HepG2 (cell line): ENCODE measurements at regions not wholly inside any gene's neighbourhood (a gene's known extent, or its start where the extent isn't known, plus 50 kb on each side); places are given as distances from the start of the nearest gene placed in this dataset.

ENCODE experiments used
- ATAC-seq: fragments of 200-7000 bp; cut with Tn5 transposase; 3 replicates; pipeline ENCODE4 v1.9.1; 2020; ENCODE audit warnings: mild to moderate bottlenecking, moderate library complexity
- BruUV-seq: library from RNA; stranded (reverse); fragments of 400-500 nt; replicated peaks from 2 replicates; lab custom pipeline; 2021; lab: Mats Ljungman, UMichigan
- CTCF ChIA-PET: fragments of 300-600 bp; formaldehyde crosslinking; extraction: SDS; loops from one replicate; lab custom pipeline; 2021; ENCODE audit warnings: low total read pairs, inconsistent platforms, low intra/inter-chr PET ratio; lab: Yijun Ruan, JAX
- POLR2A ChIA-PET: fragments of 350-600 bp; sonication (Branson Sonifier 250); formaldehyde crosslinking; loops from one replicate; lab custom pipeline; 2020; ENCODE audit warnings: antibody characterized with exemption, inconsistent platforms; lab: Yijun Ruan, JAX
- DNase-seq: peaks from one replicate; pipeline ENCODE4 v3.0.0-alpha.2; 2015; ENCODE audit warnings: low spot score
- FAIRE-seq: peaks from 3 replicates; lab custom pipeline; 2011; peaks lifted over from hg19 to GRCh38; lab: Jason Lieb, UNC
- H2AFZ ChIP-seq: one replicate; pipeline ENCODE4 v1.6.1; 2011; ENCODE audit warnings: low read length, inconsistent platforms
- H3K27ac ChIP-seq: fragments of 300-600 bp; 3 replicates; pipeline ENCODE4 v1.8.0; 2011; ENCODE audit warnings: mixed run types, mild to moderate bottlenecking, mixed read lengths, low read length, inconsistent platforms; ENCODE audit not compliant: insufficient read depth; ENCODE audit errors: extremely low read length
- H3K27me3 ChIP-seq, 2 experiments: fragments of 200-600 bp in 1 of 2; 2 replicates in 1 of 2; 3 replicates in 1 of 2; pipeline versions ENCODE4 v1.6.0 to v1.8.0; 2011; ENCODE audit warnings: low read length in 2 of 2, mild to moderate bottlenecking in 2 of 2, moderate library complexity in 2 of 2, inconsistent platforms in 1 of 2; ENCODE audit not compliant: insufficient read depth in 2 of 2, control insufficient read depth in 1 of 2
- H3K36me3 ChIP-seq, 2 experiments: fragments of 200-600 bp in 1 of 2; replicated peaks in 1 of 2; 2 replicates in 1 of 2; 3 replicates in 1 of 2; pipeline versions ENCODE4 v1.5.1 to v1.8.0; 2011; ENCODE audit warnings: low read length in 2 of 2, inconsistent platforms in 1 of 2; ENCODE audit not compliant: insufficient read depth in 2 of 2, control insufficient read depth in 1 of 2
- H3K4me1 ChIP-seq: 2 replicates; pipeline ENCODE4 v1.5.1; 2012; ENCODE audit warnings: low read length, inconsistent platforms; ENCODE audit not compliant: insufficient read depth
- H3K4me2 ChIP-seq: 2 replicates; pipeline ENCODE4 v1.6.0; 2011; ENCODE audit warnings: low read depth, low read length, inconsistent platforms
- H3K4me3 ChIP-seq, 3 experiments: fragments of 200-600 bp in 1 of 3; sonication (generic), shearing (Covaris generic) in 1 of 3; replicated peaks in 1 of 3; 2 replicates each; pipeline ENCODE4 v1.5.1; 2011 to 2016; ENCODE audit warnings: low read length in 3 of 3, inconsistent platforms in 2 of 3, low read depth in 2 of 3, mild to moderate bottlenecking in 2 of 3, control low read depth in 1 of 3, mixed read lengths in 1 of 3; ENCODE audit not compliant: insufficient read depth in 1 of 3
- H3K79me2 ChIP-seq: one replicate; pipeline ENCODE4 v1.6.1; 2011; ENCODE audit warnings: low read length, inconsistent platforms; ENCODE audit not compliant: insufficient read depth
- H3K9ac ChIP-seq: 2 replicates; pipeline ENCODE4 v1.6.0; 2011; ENCODE audit warnings: mild to moderate bottlenecking, low read depth, low read length, inconsistent platforms; ENCODE audit not compliant: insufficient read depth
- H3K9me3 ChIP-seq: 2 replicates; pipeline ENCODE4 v1.5.1; 2012; ENCODE audit warnings: mild to moderate bottlenecking, low read length
- H4K20me1 ChIP-seq: 2 replicates; pipeline ENCODE4 v1.6.0; 2011; ENCODE audit warnings: inconsistent platforms, mild to moderate bottlenecking, low read length, moderate library complexity; ENCODE audit not compliant: insufficient read depth
- TSC22D2 ChIP-seq: sonication (generic); formaldehyde crosslinking; IDR thresholded peaks from 2 replicates; pipeline ENCODE4 v1.5.1; 2020; ENCODE audit warnings: missing genetic modification reagents, mild to moderate bottlenecking, borderline replicate concordance
- ZNF205 ChIP-seq: IDR thresholded peaks from 2 replicates; pipeline ENCODE4 v1.6.1; 2018; ENCODE audit warnings: missing biosample characterization, missing genetic modification reagents
- ZNF629 ChIP-seq: sonication (generic); formaldehyde crosslinking; conservative IDR thresholded peaks from 2 replicates; pipeline ENCODE4 v1.5.0; 2020; ENCODE audit warnings: missing genetic modification reagents
- WGBS: methylation state at CpG from one replicate; pipeline ENCODE4 v1.1.6; 2017; ENCODE audit warnings: low lambda C conversion rate; 5-methylcytosine and 5-hydroxymethylcytosine counted together
- in situ Hi-C: cut with HindIII; loops from 2 replicates; pipeline ENCODE4 v1.10.0; 2017; ENCODE audit warnings: low pct_unique_long_range_greater_than_20kb; ENCODE audit not compliant: extremely low pct_ligation_motif_present
- intact Hi-C: fragments of 100-400 bp; cut with micrococcal nuclease; formaldehyde crosslinking; loops from one replicate; pipeline ENCODE4 v1.10.0; 2022; ENCODE audit not compliant: unreplicated experiment

- no peaks in the 10 kb centered on the region for H3K36me3 ChIP-seq
- TF ChIP-seq TSC22D2 (CRISPR knock-in tag) (no peak), ZNF629 (CRISPR knock-in tag) (peak; percentile 70)
- TF ChIP-seq, all 625 proteins: peak for 1
- Histone ChIP-seq H3K27ac (no peak overlapping the region), H3K4me3 (no peak overlapping the region), H3K9me3 (no peaks in the 10 kb centered on the region), H3K4me2 (no peak overlapping the region), H4K20me1 (no peaks in the 10 kb centered on the region), H3K4me1 (peaks cover 44% of the 10 kb centered on the region), H2AFZ (no peak overlapping the region), H3K79me2 (no peaks in the 10 kb centered on the region), H3K9ac (no peak overlapping the region), H3K27me3 (no peaks in the 10 kb centered on the region)
- intact Hi-C loops (no loop called here), in situ Hi-C loops (no loop called here)
- FAIRE-seq (no peak), ATAC-seq (no peak), DNase-seq (no peak)
- BruUV-seq: no TSS peak
- ChIA-PET CTCF (no interaction called here), POLR2A (interaction anchor here (6.8 kb wide), 1 partner anchor 14 kb away, joined by 122 read pairs; no protein-coding TSS in a partner anchor)
- 89% methylated on average over 7 of the region's 7 CpGs for WGBS
Observed at GRCh38 chr10:78960316-78960800, 108.4 kb upstream of the ZMIZ1 start.

GRCh38 chr10:78961760-78962159 is 107.0 kb upstream of the ZMIZ1 start:
- POLR2A ChIA-PET: interaction anchor here (6.8 kb wide), 1 partner anchor 12 kb away, joined by 122 read pairs; no protein-coding TSS in a partner anchor

More at GRCh38 chr10:78961760-78962159, 107.0 kb upstream of the ZMIZ1 start:
- Histone ChIP-seq H3K36me3 (no peaks in the 10 kb centered on the region), H3K4me1 (peaks cover 54% of the 10 kb centered on the region), H2AFZ (no peak overlapping the region), H3K27me3 (no peaks in the 10 kb centered on the region), H3K9me3 (no peaks in the 10 kb centered on the region), H3K4me2 (no peak overlapping the region), H3K9ac (no peak overlapping the region), H4K20me1 (no peaks in the 10 kb centered on the region), H3K79me2 (no peaks in the 10 kb centered on the region), H3K27ac (no peak overlapping the region), H3K4me3 (no peak overlapping the region)
- in situ Hi-C loops: no loop called here
- CTCF ChIA-PET: no interaction called here
- 88% methylated on average over 4 of the region's 4 CpGs for WGBS
- FAIRE-seq: no peak
- no peak for ATAC-seq
- no peak for DNase-seq
- BruUV-seq: no TSS peak
- intact Hi-C loops: no loop called here
- no peak for TF ChIP-seq ZNF205 (CRISPR knock-in tag)
